ENCODE measurements at regions not wholly inside any gene's neighbourhood (a gene's known extent, or its start where the extent isn't known, plus 50 kb on each side); places are given as distances from the start of the nearest gene placed in this dataset.

GRCh38 chr10:3439183-3439582, 266.6 kb upstream of the PITRM1 start:
- TF ChIP-seq CTCF (IDR thresholded peaks at IDR 0.05; ENCODE audit: low read length) (no peak), EZH2 (IDR thresholded peaks at IDR 0.05; ENCODE audit: borderline replicate concordance, low read length) (no peak)
